Upper lobe of left lung (tissue), 4 donors: ENCODE measurements at regions not wholly inside any gene's neighbourhood (a gene's known extent, or its start where the extent isn't known, plus 50 kb on each side); places are given as distances from the start of the nearest gene placed in this dataset.

Source experiments
- EP300 ChIP-seq, 4 donors: sonication (generic); formaldehyde crosslinking; IDR thresholded peaks; one replicate each; pipeline ENCODE4 v1.5.1; 2017; ENCODE audit warnings: antibody characterized with exemption in 4 of 4, control low read depth in 2 of 4
- POLR2A ChIP-seq, 4 donors: fragments of 450-650 bp; IDR thresholded peaks; one replicate each; pipeline ENCODE4 v1.5.1; 2016 to 2017; ENCODE audit warnings: antibody characterized with exemption in 4 of 4, mild to moderate bottlenecking in 2 of 4
- TF ChIP-seq, protein P1 (sequence below), 6 experiments: fragments of 450-650 bp in 4 of 6; fragments of 200-600 bp in 2 of 6; sonication (generic) in 2 of 6; IDR thresholded peaks; one replicate each; pipeline ENCODE4 v1.5.1; 2016 to 2019; ENCODE audit warnings: antibody characterized with exemption in 6 of 6

DNA sequence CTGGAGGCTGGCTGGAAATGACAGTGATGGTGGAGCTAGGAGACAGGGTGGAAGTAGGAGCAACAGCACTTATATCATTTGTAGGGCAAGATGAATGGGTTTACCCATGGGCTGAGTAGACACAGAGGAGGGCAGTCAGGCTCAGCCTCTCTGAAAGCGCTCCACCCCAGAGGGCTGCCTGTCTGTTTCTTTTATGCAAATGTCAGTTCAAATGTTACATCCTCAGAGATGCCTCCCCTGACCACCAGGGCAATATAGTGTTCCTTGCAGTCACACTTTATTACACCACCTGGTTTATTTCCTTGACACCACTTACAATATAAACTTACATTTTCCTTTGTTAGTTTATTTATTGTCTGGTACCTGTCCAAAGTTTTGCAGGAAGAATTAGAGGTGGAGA is 159.5 kb upstream of the IL12B start:
- TF ChIP-seq, protein P1, sequence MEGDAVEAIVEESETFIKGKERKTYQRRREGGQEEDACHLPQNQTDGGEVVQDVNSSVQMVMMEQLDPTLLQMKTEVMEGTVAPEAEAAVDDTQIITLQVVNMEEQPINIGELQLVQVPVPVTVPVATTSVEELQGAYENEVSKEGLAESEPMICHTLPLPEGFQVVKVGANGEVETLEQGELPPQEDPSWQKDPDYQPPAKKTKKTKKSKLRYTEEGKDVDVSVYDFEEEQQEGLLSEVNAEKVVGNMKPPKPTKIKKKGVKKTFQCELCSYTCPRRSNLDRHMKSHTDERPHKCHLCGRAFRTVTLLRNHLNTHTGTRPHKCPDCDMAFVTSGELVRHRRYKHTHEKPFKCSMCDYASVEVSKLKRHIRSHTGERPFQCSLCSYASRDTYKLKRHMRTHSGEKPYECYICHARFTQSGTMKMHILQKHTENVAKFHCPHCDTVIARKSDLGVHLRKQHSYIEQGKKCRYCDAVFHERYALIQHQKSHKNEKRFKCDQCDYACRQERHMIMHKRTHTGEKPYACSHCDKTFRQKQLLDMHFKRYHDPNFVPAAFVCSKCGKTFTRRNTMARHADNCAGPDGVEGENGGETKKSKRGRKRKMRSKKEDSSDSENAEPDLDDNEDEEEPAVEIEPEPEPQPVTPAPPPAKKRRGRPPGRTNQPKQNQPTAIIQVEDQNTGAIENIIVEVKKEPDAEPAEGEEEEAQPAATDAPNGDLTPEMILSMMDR (IDR thresholded peaks at IDR 0.05), result no peak
- TF ChIP-seq POLR2A (IDR thresholded peaks at IDR 0.05), result no peak
- TF ChIP-seq EP300 (IDR thresholded peaks at IDR 0.05), result no peak
